ENCODE measurements at regions not wholly inside any gene's neighbourhood (a gene's known extent, or its start where the extent isn't known, plus 50 kb on each side); places are given as distances from the start of the nearest gene placed in this dataset.
"Not testable (repeated sequence)": the region's sequence is repeated elsewhere in the genome, so short reads cannot be mapped to it uniquely, and the experiment has no call there.

- TF ChIP-seq CTCF (IDR thresholded peaks at IDR 0.05; ENCODE audit: low read depth, low read length, poor library complexity, severe bottlenecking); EZH2phosphoT487 (IDR thresholded peaks at IDR 0.05; ENCODE audit: borderline replicate concordance, low read length): not testable (repeated sequence)
Measured at GRCh38 chr2:89287084-89287483, 595.6 kb downstream of the RPIA start.

Measured in DOHH2 (cell line).